Stimulated activated naive CD8-positive, alpha-beta T cell treated with anti-CD3 and anti-CD28 coated beads, Interleukin-15, amount 100 ng/mL, for 72 hours (primary cell): ENCODE measurements at regions not wholly inside any gene's neighbourhood (a gene's known extent, or its start where the extent isn't known, plus 50 kb on each side); places are given as distances from the start of the nearest gene placed in this dataset.

ENCODE experiments used
- ATAC-seq: fragments of 150-1000 bp; cut with Tn5 transposase; 2 replicates; pipeline ENCODE4 v1.10.0; 2021; ENCODE audit warnings: mild to moderate bottlenecking, moderate library complexity
- DNase-seq, 2 donors: peaks; one replicate each; pipeline ENCODE4 v3.0.0; 2021 to 2022
- H3K27ac Mint-ChIP-seq, 2 donors: one replicate each; pipeline ENCODE4 v1.8.0; 2022; ENCODE audit warnings: mild to moderate bottlenecking in 2 of 2, mixed read lengths in 2 of 2, moderate library complexity in 2 of 2
- H3K27me3 Mint-ChIP-seq: one replicate; pipeline ENCODE4 v1.8.0; 2022; ENCODE audit warnings: mixed read lengths
- H3K4me1 Mint-ChIP-seq: one replicate; pipeline ENCODE4 v1.8.0; 2022; ENCODE audit warnings: mild to moderate bottlenecking, mixed read lengths
- H3K4me3 Mint-ChIP-seq, 2 donors: one replicate each; pipeline ENCODE4 v1.8.0; 2022; ENCODE audit warnings: mild to moderate bottlenecking in 2 of 2, mixed read lengths in 2 of 2, moderate library complexity in 1 of 2
- H3K9me3 Mint-ChIP-seq, 2 donors: one replicate each; pipeline ENCODE4 v1.8.0; 2022; ENCODE audit warnings: mixed read lengths in 2 of 2

- no peak for ATAC-seq
- peaks cover 81% of the 10 kb centered on the region for H3K4me1 Mint-ChIP-seq
- no peak for DNase-seq
- H3K4me3 Mint-ChIP-seq = no peak overlapping the region
- no peak overlapping the region for H3K27ac Mint-ChIP-seq
- H3K27me3 Mint-ChIP-seq = no peaks in the 10 kb centered on the region
- no peaks in the 10 kb centered on the region for H3K9me3 Mint-ChIP-seq
These were observed 181.1 kb downstream of the SEC14L1 start for GRCh38 chr17:77321649-77322513.

- DNase-seq (peak in 1 of 2 donors; percentile 3), ATAC-seq (no peak)
- no peak overlapping the region for H3K4me3 Mint-ChIP-seq
- no peaks in the 10 kb centered on the region for H3K27me3 Mint-ChIP-seq
- H3K27ac Mint-ChIP-seq = no peak overlapping the region
- peaks cover 89% of the 10 kb centered on the region for H3K4me1 Mint-ChIP-seq
- no peaks in the 10 kb centered on the region for H3K9me3 Mint-ChIP-seq
These were observed 182.0 kb downstream of the SEC14L1 start for GRCh38 chr17:77322514-77323412.

- ATAC-seq (no peak), DNase-seq (peak in 1 of 2 donors; percentile 23)
- Mint-ChIP-seq H3K4me3 (peak overlapping the region in 1 of 2 donors; percentile 52), H3K9me3 (no peaks in the 10 kb centered on the region), H3K27ac (peak overlapping the region; percentile 81 to 84), H3K27me3 (no peaks in the 10 kb centered on the region), H3K4me1 (peaks cover 91% of the 10 kb centered on the region)
These were observed 182.8 kb downstream of the SEC14L1 start for GRCh38 chr17:77323413-77324171.

- DNase-seq (peak in 1 of 2 donors; percentile 10), ATAC-seq (no peak)
- no peaks in the 10 kb centered on the region for H3K9me3 Mint-ChIP-seq
- H3K4me3 Mint-ChIP-seq = peak overlapping the region in 1 of 2 donors; percentile 52
- H3K27ac Mint-ChIP-seq = peak overlapping the region in 1 of 2 donors; percentile 81
- H3K4me1 Mint-ChIP-seq = peaks cover 91% of the 10 kb centered on the region
- H3K27me3 Mint-ChIP-seq = no peaks in the 10 kb centered on the region
These were observed 183.5 kb downstream of the SEC14L1 start for GRCh38 chr17:77324227-77324626.

- H3K4me3 Mint-ChIP-seq = peak overlapping the region; percentile 36 to 72
- DNase-seq = no peak
- peaks cover 87% of the 10 kb centered on the region for H3K4me1 Mint-ChIP-seq
- ATAC-seq = peak; percentile 47
- no peaks in the 10 kb centered on the region for H3K27me3 Mint-ChIP-seq
- H3K27ac Mint-ChIP-seq = peak overlapping the region in 1 of 2 donors; percentile 76
- no peaks in the 10 kb centered on the region for H3K9me3 Mint-ChIP-seq
These were observed 184.9 kb downstream of the SEC14L1 start for GRCh38 chr17:77325577-77326075.

GRCh38 chr17:77326076-77326591 is 185.4 kb downstream of the SEC14L1 start:
- no peaks in the 10 kb centered on the region for H3K9me3 Mint-ChIP-seq
- H3K27ac Mint-ChIP-seq = peak overlapping the region; percentile 76 to 83
- ATAC-seq (no peak), DNase-seq (peak; percentile 38 to 40)
- peaks cover 87% of the 10 kb centered on the region for H3K4me1 Mint-ChIP-seq
- no peaks in the 10 kb centered on the region for H3K27me3 Mint-ChIP-seq
- H3K4me3 Mint-ChIP-seq = peak overlapping the region; percentile 62 to 72

- Mint-ChIP-seq H3K27me3 (no peaks in the 10 kb centered on the region), H3K9me3 (no peaks in the 10 kb centered on the region), H3K27ac (peak overlapping the region in 1 of 2 donors; percentile 76), H3K4me3 (peak overlapping the region in 1 of 2 donors; percentile 72), H3K4me1 (peaks cover 87% of the 10 kb centered on the region)
- DNase-seq (no peak), ATAC-seq (no peak)
These were observed 185.9 kb downstream of the SEC14L1 start for GRCh38 chr17:77326636-77327035.

GRCh38 chr17:77327181-77327565 is 186.4 kb downstream of the SEC14L1 start:
- DNase-seq = peak in 1 of 2 donors; percentile 8
- no peaks in the 10 kb centered on the region for H3K27me3 Mint-ChIP-seq
- ATAC-seq = no peak
- peak overlapping the region in 1 of 2 donors; percentile 26 for H3K4me3 Mint-ChIP-seq
- no peak overlapping the region for H3K27ac Mint-ChIP-seq
- no peaks in the 10 kb centered on the region for H3K9me3 Mint-ChIP-seq
- H3K4me1 Mint-ChIP-seq = peaks cover 91% of the 10 kb centered on the region

GRCh38 chr17:77327566-77328464 is 187.0 kb downstream of the SEC14L1 start:
- Mint-ChIP-seq H3K4me3 (no peak overlapping the region), H3K9me3 (no peaks in the 10 kb centered on the region), H3K27me3 (no peaks in the 10 kb centered on the region), H3K27ac (no peak overlapping the region), H3K4me1 (peaks cover 92% of the 10 kb centered on the region)
- DNase-seq (peak in 1 of 2 donors; percentile 9), ATAC-seq (no peak)

GRCh38 chr17:77328823-77329740 is 188.3 kb downstream of the SEC14L1 start:
- Mint-ChIP-seq H3K4me3 (no peak overlapping the region), H3K27me3 (no peaks in the 10 kb centered on the region), H3K27ac (peak overlapping the region in 1 of 2 donors; percentile 32), H3K4me1 (peaks cover 97% of the 10 kb centered on the region), H3K9me3 (no peaks in the 10 kb centered on the region)
- ATAC-seq (no peak), DNase-seq (peak in 1 of 2 donors; percentile 10)

- Mint-ChIP-seq H3K9me3 (no peaks in the 10 kb centered on the region), H3K4me3 (peak overlapping the region in 1 of 2 donors; percentile 32), H3K4me1 (peaks cover 88% of the 10 kb centered on the region)
These were observed 189.2 kb downstream of the SEC14L1 start for GRCh38 chr17:77329741-77330531.

GRCh38 chr17:77330602-77331081 is 189.9 kb downstream of the SEC14L1 start:
- Mint-ChIP-seq H3K27me3 (no peaks in the 10 kb centered on the region), H3K9me3 (no peaks in the 10 kb centered on the region), H3K27ac (no peak overlapping the region), H3K4me3 (no peak overlapping the region), H3K4me1 (peaks cover 81% of the 10 kb centered on the region)
- ATAC-seq (no peak), DNase-seq (no peak)

More at GRCh38 chr17:77329741-77330531, 189.2 kb downstream of the SEC14L1 start:
- ATAC-seq = no peak
- no peak overlapping the region for H3K27ac Mint-ChIP-seq
- DNase-seq = peak in 1 of 2 donors; percentile 9
- H3K27me3 Mint-ChIP-seq = no peaks in the 10 kb centered on the region
